HG03066 (cell line): ENCODE measurements at regions not wholly inside any gene's neighbourhood (a gene's known extent, or its start where the extent isn't known, plus 50 kb on each side); places are given as distances from the start of the nearest gene placed in this dataset.
"Not testable (repeated sequence)": the region's sequence is repeated elsewhere in the genome, so short reads cannot be mapped to it uniquely, and the experiment has no call there.

ENCODE experiments used
- ATAC-seq: cut with Tn5 transposase; IDR thresholded peaks from one replicate; pipeline ENCODE4 v1.9.1; 2021; ENCODE audit warnings: low read depth; ENCODE audit not compliant: unreplicated experiment

GRCh38 chr1:234852659-234853058 lies 242.7 kb upstream of the IRF2BP2 start:
- no peak for ATAC-seq

DNA sequence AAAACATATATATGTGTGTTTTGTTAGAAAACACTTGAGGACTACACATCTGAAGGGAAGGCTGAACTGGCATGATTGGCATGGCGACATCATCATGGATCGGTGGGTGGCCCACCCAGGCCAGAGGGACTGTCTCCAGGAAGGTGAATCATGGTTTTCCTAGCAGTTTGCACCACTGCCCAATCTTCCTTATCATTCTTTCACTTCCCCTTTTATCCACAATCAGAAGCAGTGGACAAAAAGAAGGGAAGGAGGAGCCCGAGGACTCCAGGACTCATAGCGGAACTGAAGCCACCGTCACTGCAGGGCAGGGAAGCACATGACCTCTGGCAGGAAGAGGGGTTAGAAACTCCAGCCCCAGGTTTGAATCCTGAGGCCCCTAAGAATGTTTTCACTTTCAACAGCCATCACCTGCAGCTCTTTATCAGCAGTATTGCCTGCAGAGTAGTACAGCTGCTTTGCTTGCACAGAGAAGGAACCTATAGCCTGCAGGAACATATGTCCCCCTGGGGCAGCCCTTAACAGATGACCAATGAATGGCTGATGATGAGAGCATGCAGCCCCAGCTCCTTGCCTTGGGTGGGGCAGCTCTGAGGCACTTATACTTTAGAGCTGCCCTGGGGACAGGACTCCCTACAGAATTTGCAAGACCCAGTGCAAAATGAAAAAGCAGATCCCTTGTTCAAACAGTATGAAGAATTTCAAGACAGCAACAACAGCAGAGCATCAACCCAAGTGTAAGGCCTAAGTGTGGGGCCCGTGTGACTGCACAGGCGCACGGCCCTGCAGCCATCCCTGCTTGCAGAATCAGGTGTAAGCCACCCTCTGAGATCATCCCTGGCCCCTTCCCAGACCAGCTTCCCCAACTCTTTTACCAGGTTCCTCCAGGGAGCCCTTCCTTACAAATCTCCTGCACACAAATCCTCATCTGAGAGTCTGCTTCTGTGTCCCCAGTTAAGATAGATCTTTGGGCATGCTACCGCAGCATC lies 241.8 kb upstream of the IRF2BP2 start:
- peak; percentile 67 for ATAC-seq

- ATAC-seq = no peak
Measured at GRCh38 chr1:234849832-234850231, 239.9 kb upstream of the IRF2BP2 start.

- ATAC-seq = no peak
Measured at GRCh38 chr1:234848972-234849649, 239.1 kb upstream of the IRF2BP2 start.

GRCh38 chr1:234846813-234847212 lies 236.8 kb upstream of the IRF2BP2 start:
- ATAC-seq = not testable (repeated sequence)

- ATAC-seq = no peak
Measured at GRCh38 chr1:234845836-234846235, 235.9 kb upstream of the IRF2BP2 start.

DNA sequence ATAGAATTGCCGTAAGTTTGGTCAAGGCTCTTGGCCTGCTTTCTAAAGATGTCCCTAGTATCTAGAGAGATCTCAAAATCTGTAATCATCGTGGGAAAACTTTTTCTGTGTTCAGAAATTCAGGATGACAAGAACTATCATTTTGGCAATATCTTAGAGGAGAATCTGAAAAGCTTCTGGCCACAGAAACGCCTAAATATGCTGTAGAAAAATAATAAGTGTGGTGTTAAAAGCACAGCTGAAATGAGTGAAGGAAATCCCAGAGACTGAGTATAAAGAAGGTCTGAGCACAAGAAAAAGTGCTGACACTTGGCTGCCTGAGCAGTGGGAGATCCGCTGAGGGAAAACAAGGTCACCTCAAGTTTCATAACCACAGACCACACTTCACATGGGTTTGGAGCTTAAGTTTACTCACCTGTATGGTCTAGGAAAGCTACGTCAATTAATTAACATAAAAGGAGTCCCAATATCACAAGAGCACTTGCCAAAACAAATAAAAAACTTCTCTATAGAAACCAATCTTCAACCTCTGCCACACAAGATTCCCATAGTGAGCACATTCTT lies 235.2 kb upstream of the IRF2BP2 start:
- no peak for ATAC-seq

GRCh38 chr1:234844479-234845031 lies 234.6 kb upstream of the IRF2BP2 start:
- ATAC-seq = no peak

DNA sequence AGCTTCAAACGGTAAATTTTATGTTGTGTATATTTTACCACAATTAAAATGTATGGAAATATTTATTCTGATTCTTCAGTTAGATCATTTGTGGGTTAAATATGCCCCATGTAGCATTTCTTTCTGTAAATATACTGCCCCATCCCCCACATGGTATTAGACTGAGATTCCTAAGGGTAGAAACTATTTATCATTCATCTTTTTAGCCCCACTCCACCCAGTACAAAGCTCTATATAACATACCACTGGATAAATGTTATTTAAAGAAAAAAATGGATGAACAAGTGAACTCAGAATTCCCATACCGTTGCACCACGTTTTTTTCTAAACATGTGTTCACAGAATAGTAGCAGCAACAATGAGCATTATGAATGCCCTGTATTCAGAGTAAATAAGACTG lies 234.0 kb upstream of the IRF2BP2 start:
- no peak for ATAC-seq

- ATAC-seq = peak; percentile 57
Measured at GRCh38 chr1:234842726-234843641, 233.0 kb upstream of the IRF2BP2 start.

- ATAC-seq = no peak
Measured at GRCh38 chr1:234841710-234842231, 231.8 kb upstream of the IRF2BP2 start.

- no peak for ATAC-seq
Measured at GRCh38 chr1:234841281-234841680, 231.3 kb upstream of the IRF2BP2 start.

DNA sequence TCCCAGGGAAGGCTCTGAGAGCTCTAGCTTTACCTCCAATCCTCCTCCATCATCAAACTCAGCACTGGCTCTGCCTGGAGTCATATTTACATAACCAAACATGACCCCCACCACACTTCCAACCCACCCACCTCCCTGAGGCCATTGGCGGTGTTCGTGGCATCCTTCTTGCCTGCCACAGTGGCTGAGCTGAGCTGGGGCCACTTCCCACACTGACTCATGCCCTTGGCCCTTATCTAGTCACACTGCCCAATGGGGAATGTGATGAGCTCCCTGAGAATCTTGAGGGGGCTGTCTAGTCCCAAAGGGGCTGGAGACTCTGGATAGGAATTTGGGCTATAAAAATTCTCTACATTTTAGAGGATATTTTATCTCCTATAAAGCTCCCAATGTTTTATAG lies 230.9 kb upstream of the IRF2BP2 start:
- ATAC-seq = no peak

DNA sequence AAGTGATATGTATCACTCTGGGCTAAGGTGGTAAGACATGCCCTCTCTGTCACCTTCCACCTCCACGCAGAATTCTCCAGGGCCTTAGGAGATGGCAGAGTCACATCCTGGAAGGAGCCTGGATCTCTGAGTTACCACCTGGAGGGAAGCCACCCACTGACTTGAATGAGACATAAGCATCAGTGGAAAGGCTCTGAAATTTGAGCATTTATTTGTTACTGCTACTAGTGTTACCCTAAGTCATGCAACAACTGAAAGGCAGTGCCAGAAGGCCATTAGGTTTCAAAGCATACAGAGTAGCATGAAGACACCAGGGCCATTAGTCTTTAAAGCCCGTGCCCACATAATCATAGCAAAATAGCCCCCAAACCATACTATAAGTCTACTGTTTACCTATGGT lies 230.3 kb upstream of the IRF2BP2 start:
- no peak for ATAC-seq

DNA sequence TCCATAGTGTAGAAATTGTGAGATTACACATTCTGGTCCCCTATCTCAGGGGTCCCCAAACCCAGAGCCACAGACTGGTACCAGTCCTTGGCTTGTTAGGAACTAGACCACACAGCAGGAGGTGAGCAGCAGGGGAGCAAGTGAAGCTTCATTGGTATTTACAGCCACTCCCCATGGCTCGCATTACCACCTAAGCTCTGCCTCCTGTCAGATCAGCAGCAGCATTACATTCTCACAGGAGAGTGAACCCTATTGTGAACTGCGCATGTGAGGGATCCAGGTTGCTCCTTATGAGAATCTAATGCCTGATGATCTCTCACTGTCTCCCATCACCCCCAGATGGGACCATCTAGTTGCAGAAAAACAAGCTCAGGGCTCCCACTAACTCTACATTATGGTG lies 229.7 kb upstream of the IRF2BP2 start:
- ATAC-seq = no peak

DNA sequence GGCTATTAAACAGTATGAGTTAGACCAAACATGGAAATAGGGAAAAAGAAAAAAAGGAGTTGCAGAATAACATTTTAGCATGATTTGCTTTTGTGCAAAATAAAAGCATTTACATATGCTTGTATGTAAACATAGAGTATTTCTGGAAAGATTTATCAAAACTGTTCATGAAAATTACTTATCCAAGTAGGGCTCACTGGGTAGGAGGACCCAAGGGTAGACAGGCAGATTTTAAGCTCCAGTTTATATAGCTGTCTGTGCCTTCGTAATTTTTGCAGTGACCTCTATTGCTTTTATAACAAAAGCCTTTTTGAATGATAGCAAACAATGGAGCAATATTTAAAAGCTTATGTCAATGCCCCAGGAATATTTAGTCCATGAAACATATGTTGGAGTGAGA lies 228.8 kb upstream of the IRF2BP2 start:
- no peak for ATAC-seq

DNA sequence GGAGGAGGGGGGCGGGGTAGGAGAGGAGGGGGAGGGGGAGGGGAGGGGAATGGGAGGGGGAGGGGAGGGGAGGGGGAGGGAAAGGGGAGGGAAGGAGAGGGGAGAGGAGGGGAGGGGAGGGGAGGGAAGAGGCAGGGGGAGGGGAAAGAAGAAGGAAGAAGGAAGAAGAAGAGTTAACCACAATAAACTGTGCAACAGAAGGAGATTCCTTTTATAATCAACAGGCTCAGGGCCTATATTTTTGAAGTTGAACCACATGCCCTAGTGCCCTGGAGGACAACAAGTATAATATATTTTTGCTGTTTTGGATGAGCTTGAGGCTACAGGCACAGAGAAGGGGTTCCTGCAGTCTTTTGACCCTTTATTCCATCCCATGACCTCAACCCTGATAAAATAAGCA lies 228.2 kb upstream of the IRF2BP2 start:
- no peak for ATAC-seq

DNA sequence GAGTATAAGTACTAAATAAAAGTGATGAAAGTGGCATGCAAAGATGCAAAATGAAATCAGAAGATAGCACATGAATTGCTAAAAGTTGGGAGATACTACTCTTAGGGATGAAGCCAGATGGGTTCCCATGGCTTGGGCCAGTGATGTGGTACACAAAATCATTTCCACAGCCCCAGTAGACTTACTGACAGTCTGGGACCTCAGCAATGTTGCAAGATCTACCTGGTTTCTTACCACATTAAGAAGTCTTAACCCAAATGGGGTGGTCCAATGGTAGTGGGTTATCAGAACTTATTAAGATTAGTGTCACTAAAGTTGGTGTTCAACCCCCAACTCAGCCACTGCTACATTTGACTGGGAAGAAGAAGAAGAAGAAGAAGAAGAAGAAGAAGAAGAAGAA lies 227.7 kb upstream of the IRF2BP2 start:
- ATAC-seq = no peak

GRCh38 chr1:234836776-234837357 lies 226.9 kb upstream of the IRF2BP2 start:
- no peak for ATAC-seq
